Uterus (tissue), 3 donors: ENCODE measurements at regions not wholly inside any gene's neighbourhood (a gene's known extent, or its start where the extent isn't known, plus 50 kb on each side); places are given as distances from the start of the nearest gene placed in this dataset.

Experiments used
- DNase-seq, 2 donors: peaks; one replicate each; pipeline ENCODE4 v3.0.0-alpha.2; 2019 to 2020
- H3K27ac ChIP-seq, 2 donors: fragments of 200-600 bp; sonication (generic); 1 replicate in 1 of 2; 2 replicates in 1 of 2; pipeline ENCODE4 v1.5.1; 2016 to 2018
- H3K27me3 ChIP-seq, 2 donors: fragments of 200-600 bp; sonication (generic); one replicate each; pipeline ENCODE4 v1.5.1; 2018 to 2019; ENCODE audit warnings: control low read depth in 1 of 2
- H3K36me3 ChIP-seq, 2 donors: fragments of 200-600 bp; sonication (generic); one replicate each; pipeline ENCODE4 v1.5.1; 2019; ENCODE audit warnings: control low read depth in 1 of 2
- H3K4me1 ChIP-seq, 2 donors: fragments of 200-600 bp; sonication (generic); one replicate each; pipeline ENCODE4 v1.5.1; 2018 to 2019; ENCODE audit warnings: control low read depth in 1 of 2
- H3K4me3 ChIP-seq, 2 donors: fragments of 200-600 bp; sonication (generic); 1 replicate in 1 of 2; 2 replicates in 1 of 2; pipeline ENCODE4 v1.5.1; 2018 to 2019; ENCODE audit warnings: mild to moderate bottlenecking in 1 of 2
- H3K9me3 ChIP-seq, 2 donors: fragments of 200-600 bp; sonication (generic); one replicate each; pipeline ENCODE4 v1.5.1; 2019; ENCODE audit warnings: control low read depth in 1 of 2
- CTCF ChIP-seq, 4 experiments: fragments of 200-600 bp in 2 of 4; fragments of 450-650 bp in 2 of 4; sonication (generic) in 2 of 4; IDR thresholded peaks; one replicate each; pipeline ENCODE4 v1.5.1; 2016 to 2019; ENCODE audit warnings: antibody characterized with exemption in 4 of 4, mild to moderate bottlenecking in 2 of 4, moderate library complexity in 1 of 4
- POLR2A ChIP-seq, 2 donors: fragments of 450-650 bp; IDR thresholded peaks; one replicate each; pipeline ENCODE4 v1.6.1; 2016; ENCODE audit warnings: antibody characterized with exemption in 2 of 2, mild to moderate bottlenecking in 1 of 2, moderate library complexity in 1 of 2
- intact Hi-C: fragments of 100-400 bp; cut with DNase I; formaldehyde crosslinking; loops from one replicate; pipeline ENCODE4 v1.15.1; 2023; ENCODE audit warnings: low total_unique reads
- donor health status: DM: yes; HTN: yes; CAD: no.

GRCh38 chr12:125878483-125878882 lies 813.2 kb downstream of the AACS start:
- no peaks in the 10 kb centered on the region for H3K27me3 ChIP-seq
- no peaks in the 10 kb centered on the region for H3K36me3 ChIP-seq
- H3K9me3 ChIP-seq = no peaks in the 10 kb centered on the region
- intact Hi-C loops = no loop called here
- DNase-seq = no peak
- H3K27ac ChIP-seq = no peak overlapping the region
- H3K4me3 ChIP-seq = no peak overlapping the region
- H3K4me1 ChIP-seq = no peaks in the 10 kb centered on the region
- TF ChIP-seq CTCF (IDR thresholded peaks at IDR 0.05) (no peak), POLR2A (IDR thresholded peaks at IDR 0.05) (no peak)

- intact Hi-C loops = no loop called here
- TF ChIP-seq CTCF (IDR thresholded peaks at IDR 0.05) = no peak
- no peak for TF ChIP-seq POLR2A (IDR thresholded peaks at IDR 0.05)
- no peak for DNase-seq
- Histone ChIP-seq H3K4me1 (no peaks in the 10 kb centered on the region), H3K36me3 (no peaks in the 10 kb centered on the region), H3K27me3 (no peaks in the 10 kb centered on the region), H3K27ac (no peak overlapping the region), H3K4me3 (no peak overlapping the region), H3K9me3 (no peaks in the 10 kb centered on the region)
These were observed 816.9 kb downstream of the AACS start for GRCh38 chr12:125882141-125882540.

- no peak overlapping the region for H3K4me3 ChIP-seq
- DNase-seq = no peak
- no peaks in the 10 kb centered on the region for H3K9me3 ChIP-seq
- no peaks in the 10 kb centered on the region for H3K27me3 ChIP-seq
- no peaks in the 10 kb centered on the region for H3K4me1 ChIP-seq
- intact Hi-C loops = no loop called here
- TF ChIP-seq POLR2A (IDR thresholded peaks at IDR 0.05) = no peak
- no peak for TF ChIP-seq CTCF (IDR thresholded peaks at IDR 0.05)
- H3K27ac ChIP-seq = no peak overlapping the region
- no peaks in the 10 kb centered on the region for H3K36me3 ChIP-seq
These were observed 823.7 kb downstream of the AACS start for GRCh38 chr12:125888921-125889320.

GRCh38 chr12:125889742-125890141 lies 824.5 kb downstream of the AACS start:
- no peak overlapping the region for H3K27ac ChIP-seq
- intact Hi-C loops = no loop called here
- no peak for DNase-seq
- TF ChIP-seq POLR2A (IDR thresholded peaks at IDR 0.05) (no peak), CTCF (IDR thresholded peaks at IDR 0.05) (no peak)
- H3K4me1 ChIP-seq = no peaks in the 10 kb centered on the region
- H3K4me3 ChIP-seq = no peak overlapping the region
- H3K9me3 ChIP-seq = no peaks in the 10 kb centered on the region
- H3K27me3 ChIP-seq = no peaks in the 10 kb centered on the region
- H3K36me3 ChIP-seq = no peaks in the 10 kb centered on the region

DNA sequence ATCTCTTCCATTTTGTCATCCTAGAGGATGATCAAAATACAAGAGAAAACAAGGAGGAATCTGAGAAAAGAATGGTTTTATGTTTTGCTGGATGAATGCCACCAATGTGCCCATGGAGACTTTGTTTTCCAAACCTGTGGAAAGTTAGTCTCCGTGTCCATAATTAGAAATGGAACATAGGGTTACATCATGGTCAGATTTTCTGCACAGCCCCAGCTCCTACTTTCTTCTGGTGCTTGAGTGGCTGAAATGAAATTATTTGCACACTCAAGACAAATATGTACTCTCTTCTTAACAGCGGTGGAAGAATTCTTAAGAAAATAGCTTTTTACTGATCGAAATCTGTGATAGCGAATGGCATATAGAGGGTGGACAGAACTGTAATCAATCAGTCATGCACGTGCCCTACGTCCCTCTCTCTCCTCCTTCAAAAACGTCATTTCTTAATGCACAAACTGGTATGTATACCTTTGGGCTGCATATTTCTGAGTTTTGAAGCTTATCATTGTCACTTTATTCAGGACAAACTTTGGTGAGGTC lies 825.2 kb downstream of the AACS start:
- Histone ChIP-seq H3K4me1 (no peaks in the 10 kb centered on the region), H3K9me3 (no peaks in the 10 kb centered on the region), H3K4me3 (no peak overlapping the region), H3K36me3 (no peaks in the 10 kb centered on the region), H3K27me3 (no peaks in the 10 kb centered on the region), H3K27ac (no peak overlapping the region)
- no peak for TF ChIP-seq POLR2A (IDR thresholded peaks at IDR 0.05)
- TF ChIP-seq CTCF (IDR thresholded peaks at IDR 0.05) = no peak
- intact Hi-C loops = no loop called here
- DNase-seq = no peak
